ENCODE measurements at regions not wholly inside any gene's neighbourhood (a gene's known extent, or its start where the extent isn't known, plus 50 kb on each side); places are given as distances from the start of the nearest gene placed in this dataset.
"Not testable (repeated sequence)": the region's sequence is repeated elsewhere in the genome, so short reads cannot be mapped to it uniquely, and the experiment has no call there.

- no peaks in the 10 kb centered on the region for H3K4me1 Mint-ChIP-seq
- no peak for TF ChIP-seq CTCF (conservative IDR thresholded peaks at IDR 0.05)
- no peak overlapping the region for H3K27ac Mint-ChIP-seq (ENCODE audit: unreplicated experiment)
- H3K9me3 Mint-ChIP-seq = peaks cover 5% of the 10 kb centered on the region
- no peak for DNase-seq (ENCODE audit: low read depth, low spot score)
- no peaks in the 10 kb centered on the region for H3K27me3 Mint-ChIP-seq (ENCODE audit: low read depth)
- no peaks in the 10 kb centered on the region for H3K36me3 Mint-ChIP-seq (ENCODE audit: low read depth)
- no peak overlapping the region for H3K4me3 Mint-ChIP-seq
Observed at GRCh38 chr18:51255693-51256092, 58.2 kb upstream of the MEX3C start.

- TF ChIP-seq CTCF (conservative IDR thresholded peaks at IDR 0.05) = no peak
- Mint-ChIP-seq H3K27ac (ENCODE audit: unreplicated experiment) (no peak overlapping the region), H3K9me3 (peaks cover 7% of the 10 kb centered on the region), H3K4me3 (no peak overlapping the region), H3K27me3 (ENCODE audit: low read depth) (no peaks in the 10 kb centered on the region), H3K36me3 (ENCODE audit: low read depth) (no peaks in the 10 kb centered on the region), H3K4me1 (no peaks in the 10 kb centered on the region)
- no peak for DNase-seq (ENCODE audit: low read depth, low spot score)
Observed at GRCh38 chr18:51257150-51257549, 59.7 kb upstream of the MEX3C start.

GRCh38 chr18:51260118-51260517 is 62.6 kb upstream of the MEX3C start:
- Mint-ChIP-seq H3K4me1 (no peaks in the 10 kb centered on the region), H3K4me3 (no peak overlapping the region), H3K27me3 (ENCODE audit: low read depth) (no peaks in the 10 kb centered on the region), H3K27ac (ENCODE audit: unreplicated experiment) (no peak overlapping the region), H3K36me3 (ENCODE audit: low read depth) (no peaks in the 10 kb centered on the region), H3K9me3 (peaks cover 7% of the 10 kb centered on the region)
- no peak for DNase-seq (ENCODE audit: low read depth, low spot score)
- TF ChIP-seq CTCF (conservative IDR thresholded peaks at IDR 0.05) = no peak

- not testable (repeated sequence) for H3K27ac Mint-ChIP-seq (ENCODE audit: unreplicated experiment); H3K9me3 Mint-ChIP-seq; H3K4me1 Mint-ChIP-seq; H3K4me3 Mint-ChIP-seq; H3K36me3 Mint-ChIP-seq (ENCODE audit: low read depth); DNase-seq (ENCODE audit: low read depth, low spot score); H3K27me3 Mint-ChIP-seq (ENCODE audit: low read depth)
Observed at GRCh38 chr18:51266077-51266476, 68.6 kb upstream of the MEX3C start.

GRCh38 chr18:51266773-51267172 is 69.3 kb upstream of the MEX3C start:
- H3K27ac Mint-ChIP-seq (ENCODE audit: unreplicated experiment) = no peak overlapping the region
- H3K4me1 Mint-ChIP-seq = no peaks in the 10 kb centered on the region
- no peaks in the 10 kb centered on the region for H3K27me3 Mint-ChIP-seq (ENCODE audit: low read depth)
- no peak overlapping the region for H3K4me3 Mint-ChIP-seq
- no peaks in the 10 kb centered on the region for H3K36me3 Mint-ChIP-seq (ENCODE audit: low read depth)
- H3K9me3 Mint-ChIP-seq = peaks cover 5% of the 10 kb centered on the region
- no peak for TF ChIP-seq CTCF (conservative IDR thresholded peaks at IDR 0.05)
- DNase-seq (ENCODE audit: low read depth, low spot score) = no peak

GRCh38 chr18:51273437-51273836 is 76.0 kb upstream of the MEX3C start:
- Mint-ChIP-seq H3K4me3 (no peak overlapping the region), H3K27ac (ENCODE audit: unreplicated experiment) (no peak overlapping the region), H3K27me3 (ENCODE audit: low read depth) (no peaks in the 10 kb centered on the region), H3K36me3 (ENCODE audit: low read depth) (no peaks in the 10 kb centered on the region), H3K9me3 (peaks cover 3% of the 10 kb centered on the region), H3K4me1 (no peaks in the 10 kb centered on the region)
- no peak for TF ChIP-seq CTCF (conservative IDR thresholded peaks at IDR 0.05)
- no peak for DNase-seq (ENCODE audit: low read depth, low spot score)
